Esophagus muscularis mucosa (tissue), 4 donors: ENCODE measurements at regions not wholly inside any gene's neighbourhood (a gene's known extent, or its start where the extent isn't known, plus 50 kb on each side); places are given as distances from the start of the nearest gene placed in this dataset.

Experiments used
- DNase-seq: peaks from one replicate; pipeline ENCODE4 v3.0.0-alpha.2; 2017; ENCODE audit errors: extremely low spot score
- H3K27ac ChIP-seq, 4 donors: fragments of 200-600 bp; sonication (generic); replicated peaks in 1 of 4; 1 replicate in 3 of 4; 2 replicates in 1 of 4; pipeline ENCODE4 v1.5.1; 2016 to 2019; ENCODE audit warnings: mild to moderate bottlenecking in 1 of 4
- H3K27me3 ChIP-seq, 4 donors: fragments of 200-600 bp; sonication (generic); one replicate each; pipeline versions ENCODE4 v1.5.1 to v1.6.0; 2016 to 2019
- H3K36me3 ChIP-seq, 4 donors: fragments of 200-600 bp; sonication (generic); one replicate each; pipeline ENCODE4 v1.5.1; 2016 to 2019
- H3K4me1 ChIP-seq, 4 donors: fragments of 200-600 bp; sonication (generic); one replicate each; pipeline ENCODE4 v1.5.1; 2016 to 2019
- H3K4me3 ChIP-seq, 4 donors: fragments of 200-600 bp; sonication (generic); 1 replicate in 2 of 4; 2 replicates in 2 of 4; pipeline ENCODE4 v1.5.1; 2016 to 2019; ENCODE audit warnings: mild to moderate bottlenecking in 4 of 4, moderate library complexity in 1 of 4
- H3K9me3 ChIP-seq, 4 donors: fragments of 200-600 bp; sonication (generic); 1 replicate in 3 of 4; 2 replicates in 1 of 4; pipeline ENCODE4 v1.5.1; 2016 to 2019
- CTCF ChIP-seq, 3 experiments: fragments of 200-600 bp in 2 of 3; fragments of 450-650 bp in 1 of 3; sonication (generic) in 2 of 3; IDR thresholded peaks; one replicate each; pipeline ENCODE4 v1.5.1; 2017 to 2019; ENCODE audit warnings: antibody characterized with exemption in 3 of 3, mild to moderate bottlenecking in 2 of 3, moderate library complexity in 1 of 3
- EP300 ChIP-seq: sonication (generic); formaldehyde crosslinking; IDR thresholded peaks from one replicate; pipeline ENCODE4 v1.6.1; 2017; ENCODE audit warnings: antibody characterized with exemption
- POLR2A ChIP-seq: fragments of 450-650 bp; IDR thresholded peaks from one replicate; pipeline ENCODE4 v1.6.1; 2017; ENCODE audit warnings: antibody characterized with exemption, moderate library complexity, mild to moderate bottlenecking, low read depth
- POLR2AphosphoS5 ChIP-seq, 2 donors: sonication (generic); formaldehyde crosslinking; IDR thresholded peaks; one replicate each; pipeline ENCODE4 v1.6.1; 2017; ENCODE audit warnings: antibody characterized with exemption in 2 of 2
- WGBS: methylation state at CpG from one replicate; pipeline ENCODE4 v1.1.5; 2018; 5-methylcytosine and 5-hydroxymethylcytosine counted together
- intact Hi-C: fragments of 100-400 bp; cut with DNase I; formaldehyde crosslinking; loops from one replicate; pipeline ENCODE4 v1.15.1; 2023

GRCh38 chr1:177356674-177357435, 186.1 kb downstream of the BRINP2 start:
- intact Hi-C loops, result no loop called here
- no peak for TF ChIP-seq POLR2AphosphoS5 (IDR thresholded peaks at IDR 0.05)
- no peak for TF ChIP-seq POLR2A
- no peak for TF ChIP-seq EP300
- TF ChIP-seq CTCF (IDR thresholded peaks at IDR 0.05), result no peak
- Histone ChIP-seq H3K9me3 (no peaks in the 10 kb centered on the region), H3K36me3 (no peaks in the 10 kb centered on the region), H3K27ac (no peak overlapping the region), H3K4me1 (no peaks in the 10 kb centered on the region), H3K27me3 (no peaks in the 10 kb centered on the region), H3K4me3 (no peak overlapping the region)
- no peak for DNase-seq
- 60% methylated on average over 4 of the region's 4 CpGs for WGBS

- H3K4me1 ChIP-seq, result no peaks in the 10 kb centered on the region
- no peak for DNase-seq
- H3K4me3 ChIP-seq, result no peak overlapping the region
- H3K9me3 ChIP-seq, result no peaks in the 10 kb centered on the region
- H3K36me3 ChIP-seq, result no peaks in the 10 kb centered on the region
- intact Hi-C loops, result no loop called here
- no peaks in the 10 kb centered on the region for H3K27me3 ChIP-seq
- H3K27ac ChIP-seq, result no peak overlapping the region
- 35% methylated on average over 2 of the region's 2 CpGs for WGBS
- TF ChIP-seq POLR2A (no peak), EP300 (no peak), POLR2AphosphoS5 (IDR thresholded peaks at IDR 0.05) (no peak), CTCF (IDR thresholded peaks at IDR 0.05) (peak; percentile 9 to 45 (median 26))
These were observed 184.8 kb downstream of the BRINP2 start for GRCh38 chr1:177355575-177355974.

- no peaks in the 10 kb centered on the region for H3K27me3 ChIP-seq
- 65% methylated on average over 3 of the region's 3 CpGs for WGBS
- H3K9me3 ChIP-seq, result no peaks in the 10 kb centered on the region
- H3K27ac ChIP-seq, result no peak overlapping the region
- TF ChIP-seq CTCF (IDR thresholded peaks at IDR 0.05) (no peak), EP300 (no peak), POLR2A (no peak), POLR2AphosphoS5 (IDR thresholded peaks at IDR 0.05) (no peak)
- no peak for DNase-seq
- no peak overlapping the region for H3K4me3 ChIP-seq
- intact Hi-C loops, result no loop called here
- no peaks in the 10 kb centered on the region for H3K36me3 ChIP-seq
- no peaks in the 10 kb centered on the region for H3K4me1 ChIP-seq
These were observed 183.5 kb downstream of the BRINP2 start for GRCh38 chr1:177354247-177354646.

GRCh38 chr1:177351361-177352108, 180.8 kb downstream of the BRINP2 start:
- intact Hi-C loops, result no loop called here
- TF ChIP-seq POLR2A, result no peak
- TF ChIP-seq POLR2AphosphoS5 (IDR thresholded peaks at IDR 0.05), result no peak
- TF ChIP-seq EP300, result no peak
- peak; percentile 17 for DNase-seq
- no peak overlapping the region for H3K4me3 ChIP-seq
- H3K36me3 ChIP-seq, result no peaks in the 10 kb centered on the region
- 65% methylated on average over 6 of the region's 6 CpGs for WGBS
- H3K27ac ChIP-seq, result no peak overlapping the region
- no peaks in the 10 kb centered on the region for H3K9me3 ChIP-seq
- H3K27me3 ChIP-seq, result no peaks in the 10 kb centered on the region
- H3K4me1 ChIP-seq, result no peaks in the 10 kb centered on the region

- no peaks in the 10 kb centered on the region for H3K4me1 ChIP-seq
- no peaks in the 10 kb centered on the region for H3K36me3 ChIP-seq
- H3K27ac ChIP-seq, result no peak overlapping the region
- no peaks in the 10 kb centered on the region for H3K9me3 ChIP-seq
- WGBS, result 92% methylated on average over 5 of the region's 5 CpGs
- no peak overlapping the region for H3K4me3 ChIP-seq
- intact Hi-C loops, result no loop called here
- no peak for DNase-seq
- no peak for TF ChIP-seq POLR2A
- no peak for TF ChIP-seq CTCF (IDR thresholded peaks at IDR 0.05)
- no peak for TF ChIP-seq EP300
- no peak for TF ChIP-seq POLR2AphosphoS5 (IDR thresholded peaks at IDR 0.05)
- no peaks in the 10 kb centered on the region for H3K27me3 ChIP-seq
These were observed 176.1 kb downstream of the BRINP2 start for GRCh38 chr1:177346790-177347359.
